ENCODE measurements at regions not wholly inside any gene's neighbourhood (a gene's known extent, or its start where the extent isn't known, plus 50 kb on each side); places are given as distances from the start of the nearest gene placed in this dataset.

GRCh38 chr9:80883426-80883825, 805.9 kb downstream of the TLE1 start:
- dilution Hi-C loops (cut with MboI; ENCODE audit: extremely low pct_ligation_motif_present, low sequenced_read_pairs) (no loop called here), intact Hi-C loops (cut with micrococcal nuclease) (no loop called here)
- no peaks in the 10 kb centered on the region for H3K36me3 ChIP-seq (ENCODE audit: control insufficient read depth in 2 of 2, extremely low read depth in 1 of 2, insufficient read depth in 2 of 2, low read length in 2 of 2)
- H2AFZ ChIP-seq (ENCODE audit: low read depth, low read length), result no peak overlapping the region
- H4K20me1 ChIP-seq (replicated peaks; ENCODE audit: control insufficient read depth, extremely low read depth, insufficient read depth, low read length), result no peaks in the 10 kb centered on the region
- no peak overlapping the region for H3K4me2 ChIP-seq (ENCODE audit: insufficient read depth, low read length)
- no peak overlapping the region for H3K9ac ChIP-seq (replicated peaks; ENCODE audit: extremely low read depth, insufficient read depth, low read length)
- H3K79me2 ChIP-seq (ENCODE audit: control insufficient read depth, insufficient read depth, low read length), result no peaks in the 10 kb centered on the region
- no TSS peak for BruUV-seq (replicated peaks)
- no peak for DNase-seq (ENCODE audit: low read depth, low spot score)
- POLR2A ChIA-PET, result no interaction called here
- no peaks in the 10 kb centered on the region for H3K9me3 ChIP-seq (replicated peaks; ENCODE audit: control insufficient read depth, insufficient read depth, low read length)
- H3K27ac ChIP-seq (ENCODE audit: insufficient read depth, low read depth, low read length), result no peak overlapping the region
- FAIRE-seq, result no peak
- TF ChIP-seq MYC (IDR thresholded peaks at IDR 0.05; ENCODE audit: low read depth, low read length) (no peak), JUN (IDR thresholded peaks at IDR 0.05; ENCODE audit: borderline replicate concordance, insufficient read depth, insufficient read length, low read depth) (no peak), GATA2 (IDR thresholded peaks at IDR 0.05; ENCODE audit: insufficient read depth, insufficient read length, low read depth, low read length) (no peak), POLR2AphosphoS5 (IDR thresholded peaks at IDR 0.05; ENCODE audit: insufficient read depth, low read depth, low read length) (no peak), POLR2A (IDR thresholded peaks at IDR 0.05; ENCODE audit: low read depth, low read length) (no peak), EZH2 (IDR thresholded peaks at IDR 0.05; ENCODE audit: borderline replicate concordance, low read depth, low read length, severe bottlenecking) (no peak), FOS (IDR thresholded peaks at IDR 0.05; ENCODE audit: borderline replicate concordance, insufficient read depth, low read length) (no peak)
- TF ChIP-seq, protein P1, sequence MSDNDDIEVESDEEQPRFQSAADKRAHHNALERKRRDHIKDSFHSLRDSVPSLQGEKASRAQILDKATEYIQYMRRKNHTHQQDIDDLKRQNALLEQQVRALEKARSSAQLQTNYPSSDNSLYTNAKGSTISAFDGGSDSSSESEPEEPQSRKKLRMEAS (IDR thresholded peaks at IDR 0.05; ENCODE audit: insufficient read depth, insufficient read length), result no peak
- TF ChIP-seq, protein P2, sequence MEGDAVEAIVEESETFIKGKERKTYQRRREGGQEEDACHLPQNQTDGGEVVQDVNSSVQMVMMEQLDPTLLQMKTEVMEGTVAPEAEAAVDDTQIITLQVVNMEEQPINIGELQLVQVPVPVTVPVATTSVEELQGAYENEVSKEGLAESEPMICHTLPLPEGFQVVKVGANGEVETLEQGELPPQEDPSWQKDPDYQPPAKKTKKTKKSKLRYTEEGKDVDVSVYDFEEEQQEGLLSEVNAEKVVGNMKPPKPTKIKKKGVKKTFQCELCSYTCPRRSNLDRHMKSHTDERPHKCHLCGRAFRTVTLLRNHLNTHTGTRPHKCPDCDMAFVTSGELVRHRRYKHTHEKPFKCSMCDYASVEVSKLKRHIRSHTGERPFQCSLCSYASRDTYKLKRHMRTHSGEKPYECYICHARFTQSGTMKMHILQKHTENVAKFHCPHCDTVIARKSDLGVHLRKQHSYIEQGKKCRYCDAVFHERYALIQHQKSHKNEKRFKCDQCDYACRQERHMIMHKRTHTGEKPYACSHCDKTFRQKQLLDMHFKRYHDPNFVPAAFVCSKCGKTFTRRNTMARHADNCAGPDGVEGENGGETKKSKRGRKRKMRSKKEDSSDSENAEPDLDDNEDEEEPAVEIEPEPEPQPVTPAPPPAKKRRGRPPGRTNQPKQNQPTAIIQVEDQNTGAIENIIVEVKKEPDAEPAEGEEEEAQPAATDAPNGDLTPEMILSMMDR (IDR thresholded peaks at IDR 0.05; ENCODE audit: extremely low read depth in 1 of 2, insufficient read depth in 1 of 2, low read depth in 1 of 2, low read length in 2 of 2), result no peak
- CTCF ChIA-PET, result no interaction called here
- H3K9me1 ChIP-seq (replicated peaks; ENCODE audit: control insufficient read depth, extremely low read depth, insufficient read depth, low read length), result no peaks in the 10 kb centered on the region
- H3K27me3 ChIP-seq (ENCODE audit: control insufficient read depth in 2 of 2, insufficient read depth in 2 of 2, low read length in 2 of 2), result no peaks in the 10 kb centered on the region
- no peaks in the 10 kb centered on the region for H3K4me1 ChIP-seq (ENCODE audit: control insufficient read depth, extremely low read depth, insufficient read depth, low read length)
- H3K4me3 ChIP-seq (replicated peaks in 1 of 3; ENCODE audit: insufficient read depth in 1 of 3, low read depth in 1 of 3, low read length in 3 of 3), result no peak overlapping the region
